HEK293 (cell line): ENCODE measurements at regions not wholly inside any gene's neighbourhood (a gene's known extent, or its start where the extent isn't known, plus 50 kb on each side); places are given as distances from the start of the nearest gene placed in this dataset.

Experiments
- CTCF ChIA-PET: fragments of 350-600 bp; formaldehyde crosslinking; extraction: SDS; loops from one replicate; lab custom pipeline; 2021; ENCODE audit warnings: antibody characterized with exemption; lab: Yijun Ruan, JAX
- POLR2A ChIA-PET: fragments of 300-600 bp; formaldehyde crosslinking; extraction: SDS; loops from one replicate; lab custom pipeline; 2020; ENCODE audit warnings: antibody characterized with exemption, inconsistent platforms; lab: Yijun Ruan, JAX
- H3K27ac ChIP-seq: fragments of 200-500 bp; sonication (Bioruptor generic); 2 replicates; pipeline ENCODE4 v1.5.1; 2014; ENCODE audit warnings: low read depth, low read length, control low read depth, inconsistent platforms; ENCODE audit errors: extremely low read depth
- H3K36me3 ChIP-seq, 2 experiments: fragments of 200-500 bp in 1 of 2; sonication (Bioruptor generic) in 1 of 2; 1 replicate in 1 of 2; 2 replicates in 1 of 2; pipeline ENCODE4 v1.5.1; 2014 to 2017; ENCODE audit warnings: inconsistent platforms in 2 of 2, low read length in 2 of 2; ENCODE audit not compliant: control insufficient read depth in 2 of 2, insufficient read depth in 1 of 2
- H3K4me1 ChIP-seq: fragments of 200-500 bp; sonication (Bioruptor generic); 2 replicates; pipeline ENCODE4 v1.5.1; 2014; ENCODE audit warnings: mild to moderate bottlenecking, low read length, inconsistent platforms; ENCODE audit not compliant: control insufficient read depth, insufficient read depth
- H3K4me3 ChIP-seq: 2 replicates; pipeline ENCODE4 v1.5.1; 2011; ENCODE audit warnings: low read depth, mild to moderate bottlenecking, control low read depth, low read length, moderate library complexity
- H3K9me3 ChIP-seq: fragments of 200-500 bp; sonication (Bioruptor generic); 2 replicates; pipeline ENCODE4 v1.5.1; 2014; ENCODE audit warnings: low read depth, low read length, inconsistent platforms; ENCODE audit not compliant: control insufficient read depth, insufficient read depth
- GLIS1 ChIP-seq: fragments of 450-650 bp; formaldehyde crosslinking; IDR thresholded peaks from 2 replicates; pipeline ENCODE4 v1.5.1; 2016; ENCODE audit warnings: missing biosample characterization, missing genetic modification characterization
- IKZF3 ChIP-seq: fragments of 450-650 bp; IDR thresholded peaks from 2 replicates; pipeline ENCODE4 v1.5.0; 2018; ENCODE audit warnings: missing biosample characterization, mild to moderate bottlenecking, missing genetic modification characterization, moderate library complexity
- INSM2 ChIP-seq: fragments of 450-650 bp; formaldehyde crosslinking; IDR thresholded peaks from 2 replicates; pipeline ENCODE4 v1.5.1; 2016; ENCODE audit warnings: missing biosample characterization, missing genetic modification characterization
- KLF7 ChIP-seq: fragments of 450-650 bp; formaldehyde crosslinking; IDR thresholded peaks from 2 replicates; pipeline ENCODE4 v1.5.1; 2016; ENCODE audit warnings: missing biosample characterization, missing genetic modification characterization, borderline replicate concordance
- PATZ1 ChIP-seq: fragments of 450-650 bp; formaldehyde crosslinking; IDR thresholded peaks from 2 replicates; pipeline ENCODE4 v1.5.1; 2016; ENCODE audit warnings: missing biosample characterization, missing genetic modification characterization
- SCRT1 ChIP-seq: fragments of 450-650 bp; formaldehyde crosslinking; IDR thresholded peaks from 2 replicates; pipeline ENCODE4 v1.5.1; 2016; ENCODE audit warnings: missing biosample characterization, missing genetic modification characterization, borderline replicate concordance
- SP3 ChIP-seq: fragments of 450-650 bp; formaldehyde crosslinking; IDR thresholded peaks from 2 replicates; pipeline ENCODE4 v1.5.1; 2016; ENCODE audit warnings: missing biosample characterization, missing genetic modification characterization
- TCF7L2 ChIP-seq: IDR thresholded peaks from 2 replicates; pipeline ENCODE4 v1.6.1; 2011; ENCODE audit warnings: low read depth, mild to moderate bottlenecking, inconsistent platforms, low read length, moderate library complexity, borderline replicate concordance
- YY1 ChIP-seq: fragments of 450-650 bp; formaldehyde crosslinking; IDR thresholded peaks from 2 replicates; pipeline ENCODE4 v1.5.1; 2018; ENCODE audit warnings: missing biosample characterization, missing genetic modification characterization
- ZBTB26 ChIP-seq: fragments of 450-650 bp; formaldehyde crosslinking; optimal IDR thresholded peaks from 2 replicates; pipeline ENCODE3; 2016; ENCODE audit warnings: missing biosample characterization, mild to moderate bottlenecking, missing genetic modification characterization
- ZFP37 ChIP-seq: fragments of 450-650 bp; formaldehyde crosslinking; IDR thresholded peaks from 2 replicates; pipeline ENCODE4 v1.5.1; 2016; ENCODE audit warnings: missing biosample characterization, missing genetic modification characterization
- ZNF114 ChIP-seq: fragments of 450-650 bp; formaldehyde crosslinking; IDR thresholded peaks from 2 replicates; pipeline ENCODE4 v1.5.0; 2017; ENCODE audit warnings: missing biosample characterization, missing genetic modification characterization
- ZNF18 ChIP-seq: fragments of 450-650 bp; formaldehyde crosslinking; IDR thresholded peaks from 2 replicates; pipeline ENCODE4 v1.5.1; 2016; ENCODE audit warnings: missing biosample characterization, missing genetic modification characterization
- ZNF214 ChIP-seq: fragments of 450-650 bp; formaldehyde crosslinking; IDR thresholded peaks from 2 replicates; pipeline ENCODE4 v1.5.1; 2017; ENCODE audit warnings: missing biosample characterization, mild to moderate bottlenecking, missing genetic modification characterization, borderline replicate concordance
- ZNF24 ChIP-seq: fragments of 450-650 bp; formaldehyde crosslinking; IDR thresholded peaks from 2 replicates; pipeline ENCODE4 v1.5.1; 2016; ENCODE audit warnings: missing biosample characterization, missing genetic modification characterization
- ZNF266 ChIP-seq: fragments of 450-650 bp; formaldehyde crosslinking; IDR thresholded peaks from 2 replicates; pipeline ENCODE4 v1.5.1; 2016; ENCODE audit warnings: missing biosample characterization, missing genetic modification characterization, low read depth
- ZNF354C ChIP-seq: fragments of 450-650 bp; formaldehyde crosslinking; IDR thresholded peaks from 2 replicates; pipeline ENCODE4 v1.5.1; 2016; ENCODE audit warnings: missing biosample characterization, missing genetic modification characterization, low read depth, borderline replicate concordance
- ZNF610 ChIP-seq: fragments of 450-650 bp; formaldehyde crosslinking; IDR thresholded peaks from 2 replicates; pipeline ENCODE4 v1.5.1; 2016; ENCODE audit warnings: missing biosample characterization, missing genetic modification characterization, borderline replicate concordance
- ZNF626 ChIP-seq: fragments of 450-650 bp; sonication (Bioruptor Pico); formaldehyde crosslinking; IDR thresholded peaks from 2 replicates; pipeline ENCODE4 v1.5.1; 2018; ENCODE audit warnings: missing biosample characterization, missing genetic modification characterization, inconsistent platforms
- ZNF747 ChIP-seq: fragments of 450-650 bp; formaldehyde crosslinking; IDR thresholded peaks from 2 replicates; pipeline ENCODE4 v1.5.1; 2016; ENCODE audit warnings: missing biosample characterization, missing genetic modification characterization
- TF ChIP-seq, protein P1 (sequence below): fragments of 450-650 bp; formaldehyde crosslinking; IDR thresholded peaks from 2 replicates; pipeline ENCODE4 v1.5.1; 2016; ENCODE audit warnings: missing biosample characterization, missing genetic modification characterization
- TF ChIP-seq, protein P2 (sequence below): fragments of 450-650 bp; formaldehyde crosslinking; IDR thresholded peaks from 2 replicates; pipeline ENCODE4 v1.5.1; 2016; ENCODE audit warnings: missing biosample characterization, missing genetic modification characterization, borderline replicate concordance
- TF ChIP-seq, protein P3 (sequence below): fragments of 450-650 bp; formaldehyde crosslinking; IDR thresholded peaks from 2 replicates; pipeline ENCODE4 v1.5.1; 2016; ENCODE audit warnings: missing biosample characterization, missing genetic modification characterization

DNA sequence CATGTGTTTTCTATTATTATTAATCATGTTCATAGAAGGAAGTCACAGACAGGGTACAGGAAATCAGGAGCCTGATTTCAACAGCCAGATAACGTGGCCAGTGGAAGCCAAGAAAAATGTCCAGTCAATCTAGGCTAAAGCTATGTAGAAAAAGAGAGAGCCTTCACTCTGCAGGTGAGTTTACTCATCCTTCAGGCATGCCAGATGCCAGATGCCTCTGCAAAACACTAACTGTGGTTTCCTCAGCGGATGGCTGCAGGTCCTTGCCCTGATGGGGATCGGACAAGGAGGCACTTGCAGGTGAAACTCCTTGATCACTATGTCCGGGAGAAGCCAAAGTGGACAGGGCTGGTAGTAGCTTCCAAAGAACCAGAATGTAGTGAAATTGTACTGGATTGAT lies 962.3 kb upstream of the RAG2 start:
- ChIA-PET POLR2A (no interaction called here), CTCF (no interaction called here)
- H3K4me3 ChIP-seq, result no peak overlapping the region
- no peak overlapping the region for H3K27ac ChIP-seq
- no peak for TF ChIP-seq SP3 (tag by site-specific recombination)
- no peak for TF ChIP-seq KLF7
- TF ChIP-seq ZNF266, result no peak
- no peak for TF ChIP-seq SCRT1 (tag by site-specific recombination)
- no peak for TF ChIP-seq ZNF610 (tag by site-specific recombination)
- TF ChIP-seq ZNF747 (tag by site-specific recombination), result no peak
- no peak for TF ChIP-seq ZNF114 (tag by site-specific recombination)
- no peak for TF ChIP-seq PATZ1 (tag by site-specific recombination)
- no peak for TF ChIP-seq ZFP37
- no peak for TF ChIP-seq ZBTB26 (tag by site-specific recombination)
- no peak for TF ChIP-seq ZNF354C (tag by site-specific recombination)
- TF ChIP-seq ZNF24 (tag by site-specific recombination), result no peak
- TF ChIP-seq INSM2 (tag by site-specific recombination), result no peak
- TF ChIP-seq GLIS1 (tag by site-specific recombination), result no peak
- no peak for TF ChIP-seq IKZF3 (tag by site-specific recombination)
- TF ChIP-seq YY1, result no peak
- TF ChIP-seq, protein P1, sequence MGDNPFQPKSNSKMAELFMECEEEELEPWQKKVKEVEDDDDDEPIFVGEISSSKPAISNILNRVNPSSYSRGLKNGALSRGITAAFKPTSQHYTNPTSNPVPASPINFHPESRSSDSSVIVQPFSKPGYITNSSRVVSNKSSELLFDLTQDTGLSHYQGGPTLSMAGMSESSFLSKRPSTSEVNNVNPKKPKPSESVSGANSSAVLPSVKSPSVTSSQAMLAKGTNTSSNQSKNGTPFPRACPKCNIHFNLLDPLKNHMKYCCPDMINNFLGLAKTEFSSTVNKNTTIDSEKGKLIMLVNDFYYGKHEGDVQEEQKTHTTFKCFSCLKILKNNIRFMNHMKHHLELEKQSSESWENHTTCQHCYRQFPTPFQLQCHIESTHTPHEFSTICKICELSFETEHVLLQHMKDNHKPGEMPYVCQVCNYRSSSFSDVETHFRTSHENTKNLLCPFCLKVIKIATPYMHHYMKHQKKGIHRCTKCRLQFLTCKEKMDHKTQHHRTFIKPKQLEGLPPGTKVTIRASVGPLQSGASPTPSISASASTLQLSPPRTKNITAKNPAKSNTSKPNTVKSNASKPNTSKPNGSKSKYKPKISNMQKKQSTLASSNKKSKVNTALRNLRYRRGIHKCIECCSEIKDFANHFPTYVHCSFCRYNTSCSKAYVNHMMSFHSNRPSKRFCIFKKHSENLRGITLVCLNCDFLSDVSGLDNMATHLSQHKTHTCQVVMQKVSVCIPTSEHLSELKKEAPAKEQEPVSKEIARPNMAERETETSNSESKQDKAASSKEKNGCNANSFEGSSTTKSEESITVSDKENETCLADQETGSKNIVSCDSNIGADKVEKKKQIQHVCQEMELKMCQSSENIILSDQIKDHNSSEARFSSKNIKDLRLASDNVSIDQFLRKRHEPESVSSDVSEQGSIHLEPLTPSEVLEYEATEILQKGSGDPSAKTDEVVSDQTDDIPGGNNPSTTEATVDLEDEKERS (tag by site-specific recombination), result no peak
- TF ChIP-seq ZNF214 (tag by site-specific recombination), result no peak
- H3K4me1 ChIP-seq, result no peaks in the 10 kb centered on the region
- H3K36me3 ChIP-seq, result no peaks in the 10 kb centered on the region
- no peaks in the 10 kb centered on the region for H3K9me3 ChIP-seq

- Histone ChIP-seq H3K9me3 (no peaks in the 10 kb centered on the region), H3K4me1 (no peaks in the 10 kb centered on the region), H3K27ac (no peak overlapping the region), H3K36me3 (no peaks in the 10 kb centered on the region), H3K4me3 (no peak overlapping the region)
- ChIA-PET POLR2A (no interaction called here), CTCF (no interaction called here)
- TF ChIP-seq ZNF18 (tag by site-specific recombination) (no peak), TCF7L2 (no peak), ZNF626 (tag by site-specific recombination) (no peak)
- TF ChIP-seq, protein P2, sequence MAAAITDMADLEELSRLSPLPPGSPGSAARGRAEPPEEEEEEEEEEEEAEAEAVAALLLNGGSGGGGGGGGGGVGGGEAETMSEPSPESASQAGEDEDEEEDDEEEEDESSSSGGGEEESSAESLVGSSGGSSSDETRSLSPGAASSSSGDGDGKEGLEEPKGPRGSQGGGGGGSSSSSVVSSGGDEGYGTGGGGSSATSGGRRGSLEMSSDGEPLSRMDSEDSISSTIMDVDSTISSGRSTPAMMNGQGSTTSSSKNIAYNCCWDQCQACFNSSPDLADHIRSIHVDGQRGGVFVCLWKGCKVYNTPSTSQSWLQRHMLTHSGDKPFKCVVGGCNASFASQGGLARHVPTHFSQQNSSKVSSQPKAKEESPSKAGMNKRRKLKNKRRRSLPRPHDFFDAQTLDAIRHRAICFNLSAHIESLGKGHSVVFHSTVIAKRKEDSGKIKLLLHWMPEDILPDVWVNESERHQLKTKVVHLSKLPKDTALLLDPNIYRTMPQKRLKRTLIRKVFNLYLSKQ (tag by site-specific recombination), result no peak
- TF ChIP-seq, protein P3, sequence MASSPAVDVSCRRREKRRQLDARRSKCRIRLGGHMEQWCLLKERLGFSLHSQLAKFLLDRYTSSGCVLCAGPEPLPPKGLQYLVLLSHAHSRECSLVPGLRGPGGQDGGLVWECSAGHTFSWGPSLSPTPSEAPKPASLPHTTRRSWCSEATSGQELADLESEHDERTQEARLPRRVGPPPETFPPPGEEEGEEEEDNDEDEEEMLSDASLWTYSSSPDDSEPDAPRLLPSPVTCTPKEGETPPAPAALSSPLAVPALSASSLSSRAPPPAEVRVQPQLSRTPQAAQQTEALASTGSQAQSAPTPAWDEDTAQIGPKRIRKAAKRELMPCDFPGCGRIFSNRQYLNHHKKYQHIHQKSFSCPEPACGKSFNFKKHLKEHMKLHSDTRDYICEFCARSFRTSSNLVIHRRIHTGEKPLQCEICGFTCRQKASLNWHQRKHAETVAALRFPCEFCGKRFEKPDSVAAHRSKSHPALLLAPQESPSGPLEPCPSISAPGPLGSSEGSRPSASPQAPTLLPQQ, result no peak
Observed at GRCh38 chr11:37558619-37559210, 960.7 kb upstream of the RAG2 start.
